GM12891 (cell line): ENCODE measurements at regions not wholly inside any gene's neighbourhood (a gene's known extent, or its start where the extent isn't known, plus 50 kb on each side); places are given as distances from the start of the nearest gene placed in this dataset.

Source experiments
- POLR2A ChIP-seq: IDR thresholded peaks from 2 replicates; pipeline ENCODE4 v1.6.1; 2011; ENCODE audit warnings: low read depth, low read length, control low read depth
- POLR2AphosphoS5 ChIP-seq: IDR thresholded peaks from 2 replicates; pipeline ENCODE4 v1.6.1; 2011; ENCODE audit warnings: low read depth, low read length, control low read depth
- TAF1 ChIP-seq: IDR thresholded peaks from 2 replicates; pipeline ENCODE4 v1.6.1; 2011; ENCODE audit warnings: low read depth, low read length, control low read depth

DNA sequence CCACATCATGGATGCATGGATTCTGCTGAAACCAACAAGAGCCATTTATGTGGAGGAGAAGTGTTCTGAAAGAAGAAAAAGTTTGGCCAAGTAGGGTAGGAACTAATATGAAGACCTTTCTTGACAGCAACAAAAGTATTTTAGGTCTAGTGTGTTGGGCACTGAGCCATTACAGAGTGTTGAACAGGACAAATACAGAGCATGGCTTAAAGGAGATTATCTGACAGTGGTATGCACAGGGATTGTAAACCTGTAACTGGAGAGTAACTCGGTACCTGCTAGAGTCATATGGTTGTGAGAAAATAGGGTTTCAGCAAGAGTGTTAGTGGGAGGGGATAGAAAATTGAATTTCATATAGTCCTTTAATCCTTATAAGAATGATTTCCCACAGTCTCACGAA is 513.2 kb upstream of the WWC1 start:
- TF ChIP-seq TAF1 = no peak
- TF ChIP-seq POLR2AphosphoS5 = no peak
- TF ChIP-seq POLR2A = no peak
